HG03342 (cell line): ENCODE measurements at regions not wholly inside any gene's neighbourhood (a gene's known extent, or its start where the extent isn't known, plus 50 kb on each side); places are given as distances from the start of the nearest gene placed in this dataset.

ENCODE experiments used
- ATAC-seq: cut with Tn5 transposase; IDR thresholded peaks from one replicate; pipeline ENCODE4 v1.9.1; 2021; ENCODE audit warnings: mild to moderate bottlenecking, moderate library complexity; ENCODE audit not compliant: unreplicated experiment

GRCh38 chr12:68499616-68500015 lies 111.1 kb upstream of the RAP1B start:
- no peak for ATAC-seq

GRCh38 chr12:68501226-68501625 lies 109.5 kb upstream of the RAP1B start:
- no peak for ATAC-seq

GRCh38 chr12:68505970-68506369 lies 104.7 kb upstream of the RAP1B start:
- ATAC-seq = no peak

GRCh38 chr12:68506619-68507018 lies 104.1 kb upstream of the RAP1B start:
- no peak for ATAC-seq

GRCh38 chr12:68507657-68508056 lies 103.0 kb upstream of the RAP1B start:
- ATAC-seq = no peak

- no peak for ATAC-seq
These were observed 102.1 kb upstream of the RAP1B start for GRCh38 chr12:68508576-68508975.

GRCh38 chr12:68509242-68509641 lies 101.5 kb upstream of the RAP1B start:
- no peak for ATAC-seq

GRCh38 chr12:68510397-68510796 lies 100.3 kb upstream of the RAP1B start:
- no peak for ATAC-seq

GRCh38 chr12:68514807-68515411 lies 95.8 kb upstream of the RAP1B start:
- ATAC-seq = no peak

- no peak for ATAC-seq
These were observed 94.9 kb upstream of the RAP1B start for GRCh38 chr12:68515793-68516192.

- no peak for ATAC-seq
These were observed 89.3 kb upstream of the RAP1B start for GRCh38 chr12:68521321-68521839.

- ATAC-seq = no peak
These were observed 88.7 kb upstream of the RAP1B start for GRCh38 chr12:68521848-68522502.

GRCh38 chr12:68529466-68529865 lies 81.2 kb upstream of the RAP1B start:
- no peak for ATAC-seq

- ATAC-seq = no peak
These were observed 80.8 kb upstream of the RAP1B start for GRCh38 chr12:68529869-68530268.

GRCh38 chr12:68530299-68530698 lies 80.4 kb upstream of the RAP1B start:
- no peak for ATAC-seq

GRCh38 chr12:68530965-68531364 lies 79.7 kb upstream of the RAP1B start:
- no peak for ATAC-seq

- no peak for ATAC-seq
These were observed 78.4 kb upstream of the RAP1B start for GRCh38 chr12:68532204-68532886.

- no peak for ATAC-seq
These were observed 77.8 kb upstream of the RAP1B start for GRCh38 chr12:68532887-68533248.

GRCh38 chr12:68534108-68534507 lies 76.6 kb upstream of the RAP1B start:
- ATAC-seq = no peak

- ATAC-seq = no peak
These were observed 73.7 kb upstream of the RAP1B start for GRCh38 chr12:68536885-68537485.

- ATAC-seq = no peak
These were observed 73.1 kb upstream of the RAP1B start for GRCh38 chr12:68537571-68537970.
